Right renal pelvis (tissue), 4 donors: ENCODE measurements at regions not wholly inside any gene's neighbourhood (a gene's known extent, or its start where the extent isn't known, plus 50 kb on each side); places are given as distances from the start of the nearest gene placed in this dataset.

Experiments used
- DNase-seq, 4 donors: peaks; one replicate each; pipeline ENCODE4 v3.0.0-alpha.2; 2013; ENCODE audit warnings: low read depth in 4 of 4, low spot score in 3 of 4, missing footprints in 1 of 4

- no peak for DNase-seq
Observed at GRCh38 chr10:30127120-30127541, 67.7 kb upstream of the JCAD start.

- DNase-seq = no peak
Observed at GRCh38 chr10:30125496-30125895, 66.1 kb upstream of the JCAD start.

- DNase-seq = no peak
Observed at GRCh38 chr10:30124704-30125103, 65.3 kb upstream of the JCAD start.

- DNase-seq = no peak
Observed at GRCh38 chr10:30121401-30121800, 62.0 kb upstream of the JCAD start.

GRCh38 chr10:30118590-30118989 lies 59.2 kb upstream of the JCAD start:
- DNase-seq = no peak

- no peak for DNase-seq
Observed at GRCh38 chr10:30117812-30118501, 58.6 kb upstream of the JCAD start.

- DNase-seq = peak in 2 of 4 donors; percentile 10 to 36
Observed at GRCh38 chr10:30116041-30116491, 56.7 kb upstream of the JCAD start.

- peak in 1 of 4 donors; percentile 3 for DNase-seq
Observed at GRCh38 chr10:30115626-30115940, 56.2 kb upstream of the JCAD start.

GRCh38 chr10:30114881-30115625 lies 55.7 kb upstream of the JCAD start:
- DNase-seq = peak in 1 of 4 donors; percentile 7

GRCh38 chr10:30114401-30114800 lies 55.0 kb upstream of the JCAD start:
- DNase-seq = no peak

GRCh38 chr10:30111340-30112022 lies 52.1 kb upstream of the JCAD start:
- DNase-seq = no peak
